ENCODE measurements at regions not wholly inside any gene's neighbourhood (a gene's known extent, or its start where the extent isn't known, plus 50 kb on each side); places are given as distances from the start of the nearest gene placed in this dataset.

GRCh38 chr5:38660194-38660668 is 103.8 kb upstream of the LIFR start:
- H3K27ac ChIP-seq: no peak overlapping the region
- no peak overlapping the region for H3K9ac ChIP-seq
- no peaks in the 10 kb centered on the region for H3K27me3 ChIP-seq
- H3K4me2 ChIP-seq: no peak overlapping the region
- H4K20me1 ChIP-seq: no peaks in the 10 kb centered on the region
- no peaks in the 10 kb centered on the region for H3K9me3 ChIP-seq
- no peak for TF ChIP-seq Cebpa-rat (IDR thresholded peaks at IDR 0.05)
- H3K4me1 ChIP-seq: no peaks in the 10 kb centered on the region
- H3K36me3 ChIP-seq: no peaks in the 10 kb centered on the region
- H3K4me3 ChIP-seq: no peak overlapping the region

DNA sequence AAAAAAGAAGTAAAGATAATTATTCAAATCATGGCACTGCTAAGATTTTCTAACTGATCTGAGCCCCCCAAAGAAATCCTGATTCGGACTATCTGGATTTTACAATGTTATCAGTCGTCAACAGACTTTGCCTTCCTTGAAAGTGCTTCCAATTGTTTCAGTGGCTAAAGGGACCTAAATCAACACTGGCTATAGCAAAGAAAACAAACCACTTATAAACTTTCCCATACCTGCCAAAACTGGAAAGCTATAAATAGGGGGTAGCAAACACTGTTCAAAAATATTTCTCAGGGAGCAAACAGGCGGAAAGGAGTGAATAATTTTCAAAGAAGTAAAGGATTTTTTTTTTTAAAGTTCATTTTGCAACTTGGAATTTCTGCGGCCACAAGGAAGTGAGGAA is 105.6 kb upstream of the LIFR start:
- Histone ChIP-seq H3K9me3 (no peaks in the 10 kb centered on the region), H3K4me3 (no peak overlapping the region), H3K4me2 (no peak overlapping the region), H3K9ac (no peak overlapping the region), H3K27me3 (no peaks in the 10 kb centered on the region), H3K4me1 (no peaks in the 10 kb centered on the region), H3K27ac (no peak overlapping the region), H4K20me1 (no peaks in the 10 kb centered on the region), H3K36me3 (no peaks in the 10 kb centered on the region)
- no peak for TF ChIP-seq Cebpa-rat (IDR thresholded peaks at IDR 0.05)

- TF ChIP-seq Cebpa-rat (IDR thresholded peaks at IDR 0.05): no peak
Measured at GRCh38 chr5:38663249-38663648, 106.8 kb upstream of the LIFR start.

GRCh38 chr5:38666668-38667498 is 110.4 kb upstream of the LIFR start:
- H3K4me2 ChIP-seq: no peak overlapping the region

More at GRCh38 chr5:38663249-38663648, 106.8 kb upstream of the LIFR start:
- Histone ChIP-seq H3K36me3 (no peaks in the 10 kb centered on the region), H3K4me1 (no peaks in the 10 kb centered on the region), H4K20me1 (no peaks in the 10 kb centered on the region), H3K4me2 (no peak overlapping the region), H3K9me3 (no peaks in the 10 kb centered on the region), H3K27me3 (no peaks in the 10 kb centered on the region), H3K4me3 (no peak overlapping the region), H3K9ac (no peak overlapping the region), H3K27ac (no peak overlapping the region)

GRCh38 chr5:38667499-38667776 is 111.0 kb upstream of the LIFR start:
- Histone ChIP-seq H3K4me2 (no peak overlapping the region), H3K27me3 (no peaks in the 10 kb centered on the region), H4K20me1 (no peaks in the 10 kb centered on the region), H3K36me3 (no peaks in the 10 kb centered on the region), H3K9me3 (no peaks in the 10 kb centered on the region), H3K4me1 (no peaks in the 10 kb centered on the region), H3K9ac (no peak overlapping the region), H3K27ac (no peak overlapping the region), H3K4me3 (no peak overlapping the region)
- no peak for TF ChIP-seq Cebpa-rat (IDR thresholded peaks at IDR 0.05)

More at GRCh38 chr5:38666668-38667498, 110.4 kb upstream of the LIFR start:
- no peak overlapping the region for H3K4me3 ChIP-seq
- H3K4me1 ChIP-seq: no peaks in the 10 kb centered on the region
- H3K27ac ChIP-seq: no peak overlapping the region
- no peaks in the 10 kb centered on the region for H3K9me3 ChIP-seq
- H3K9ac ChIP-seq: no peak overlapping the region
- H3K36me3 ChIP-seq: no peaks in the 10 kb centered on the region
- TF ChIP-seq Cebpa-rat (IDR thresholded peaks at IDR 0.05): no peak
- H3K27me3 ChIP-seq: no peaks in the 10 kb centered on the region
- no peaks in the 10 kb centered on the region for H4K20me1 ChIP-seq

DNA sequence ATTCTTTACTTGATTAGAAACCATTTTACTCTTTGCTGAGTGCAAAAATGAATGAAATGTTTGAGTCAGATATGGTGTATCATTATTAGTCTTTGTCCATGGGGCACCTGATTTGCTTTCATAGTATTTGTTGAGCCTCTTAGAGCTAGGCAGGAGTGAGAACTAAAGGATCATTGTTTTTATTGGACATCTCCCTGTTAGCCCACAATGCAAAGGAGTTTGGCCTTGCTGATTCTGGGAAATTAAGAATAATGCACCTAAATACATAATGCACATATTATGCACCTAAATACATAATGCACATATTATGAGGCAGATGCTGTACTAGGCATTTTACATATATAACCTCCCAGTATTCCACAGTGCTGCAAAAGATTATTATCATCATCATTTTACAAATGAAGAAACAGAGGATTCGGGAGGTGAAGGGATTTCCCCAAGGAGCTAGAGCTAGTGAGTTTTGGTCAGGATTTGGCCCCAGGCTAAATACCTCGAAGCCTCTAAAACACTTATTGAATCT is 113.0 kb upstream of the LIFR start:
- Histone ChIP-seq H3K27me3 (no peaks in the 10 kb centered on the region), H3K4me1 (no peaks in the 10 kb centered on the region), H4K20me1 (no peaks in the 10 kb centered on the region), H3K36me3 (no peaks in the 10 kb centered on the region), H3K27ac (no peak overlapping the region), H3K4me3 (no peak overlapping the region), H3K9me3 (no peaks in the 10 kb centered on the region), H3K9ac (no peak overlapping the region), H3K4me2 (no peak overlapping the region)
- TF ChIP-seq Cebpa-rat (IDR thresholded peaks at IDR 0.05): no peak

DNA sequence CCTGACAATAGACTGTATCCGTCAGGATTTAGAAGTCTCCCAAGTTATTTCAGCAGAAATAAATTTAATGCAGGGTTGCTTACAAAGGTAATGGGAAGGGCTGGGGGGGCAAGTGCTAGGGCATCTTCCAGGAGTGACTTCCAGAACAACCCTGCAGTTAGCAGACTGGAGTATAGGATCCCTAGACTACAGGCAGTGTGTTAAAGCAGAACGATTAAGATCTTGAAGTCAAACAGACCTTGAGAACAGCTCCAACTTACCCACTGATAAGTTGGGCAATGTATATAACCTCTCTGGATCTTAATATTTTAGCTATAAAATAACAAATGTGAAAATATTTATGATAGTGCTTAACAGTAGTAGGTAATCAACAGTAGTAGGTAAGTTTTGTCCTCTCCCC is 113.6 kb upstream of the LIFR start:
- H3K4me2 ChIP-seq: no peak overlapping the region
- no peaks in the 10 kb centered on the region for H3K4me1 ChIP-seq
- H3K9me3 ChIP-seq: no peaks in the 10 kb centered on the region
- H3K36me3 ChIP-seq: no peaks in the 10 kb centered on the region
- no peak for TF ChIP-seq Cebpa-rat (IDR thresholded peaks at IDR 0.05)
- no peaks in the 10 kb centered on the region for H4K20me1 ChIP-seq
- H3K9ac ChIP-seq: no peak overlapping the region
- H3K27me3 ChIP-seq: no peaks in the 10 kb centered on the region
- H3K4me3 ChIP-seq: no peak overlapping the region
- no peak overlapping the region for H3K27ac ChIP-seq

DNA sequence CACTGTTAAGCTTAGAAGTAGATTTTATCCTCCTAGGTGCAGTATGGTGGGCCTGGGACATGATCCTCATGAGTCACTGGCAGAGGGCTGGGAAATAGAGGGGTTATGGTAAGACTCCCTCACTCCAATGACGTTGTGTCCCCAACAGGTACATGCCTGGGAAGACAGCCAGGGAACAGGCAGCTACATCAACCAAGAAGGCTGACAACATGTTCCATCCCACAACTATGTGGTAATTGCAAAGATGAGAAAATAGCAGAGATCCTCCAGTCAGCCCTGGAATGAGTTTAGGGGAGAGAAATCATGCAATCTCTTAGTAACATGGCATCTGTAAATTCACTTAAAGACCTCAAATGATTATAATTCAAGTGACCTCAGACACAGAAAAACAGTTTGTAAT is 114.4 kb upstream of the LIFR start:
- Histone ChIP-seq H4K20me1 (no peaks in the 10 kb centered on the region), H3K4me1 (no peaks in the 10 kb centered on the region), H3K36me3 (no peaks in the 10 kb centered on the region), H3K27me3 (no peaks in the 10 kb centered on the region), H3K9me3 (peaks cover 3% of the 10 kb centered on the region; the same call in 1 of the 2 replicates), H3K27ac (no peak overlapping the region), H3K9ac (no peak overlapping the region), H3K4me2 (no peak overlapping the region), H3K4me3 (no peak overlapping the region)
- no peak for TF ChIP-seq Cebpa-rat (IDR thresholded peaks at IDR 0.05)

DNA sequence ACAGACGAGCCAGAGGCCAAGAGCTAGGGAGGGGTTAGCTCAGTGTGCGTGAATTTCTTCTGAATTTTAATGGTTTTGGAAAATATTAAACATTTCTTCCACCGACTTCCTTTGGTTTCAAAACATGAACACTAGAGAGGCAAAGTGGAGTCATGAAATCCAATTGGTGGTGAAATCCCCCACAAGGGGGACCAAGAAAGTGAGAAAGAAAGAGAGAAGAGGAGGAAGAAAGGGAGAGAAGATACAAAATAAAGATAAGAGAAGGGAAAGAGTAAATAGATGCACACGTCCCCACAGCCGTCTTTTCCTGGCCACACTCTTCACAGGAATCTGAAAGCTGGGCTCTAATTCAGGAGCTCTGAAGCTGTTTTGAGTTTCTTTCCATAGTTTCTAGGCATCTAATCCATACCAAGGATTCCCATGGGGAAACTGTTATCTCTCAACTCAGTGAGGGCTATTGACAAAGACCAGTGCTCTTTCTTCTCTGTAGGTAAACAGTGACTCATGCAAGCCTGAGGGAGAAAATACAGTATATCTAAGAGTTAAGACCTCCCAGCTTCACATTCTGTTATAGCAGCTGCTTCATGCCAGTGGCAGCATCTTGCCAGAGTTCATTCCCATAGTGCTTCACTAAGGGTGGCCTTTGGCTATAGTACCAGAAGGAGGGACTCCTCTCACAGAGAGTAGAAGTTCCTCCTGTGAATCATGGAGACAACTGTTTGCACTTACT is 115.8 kb upstream of the LIFR start:
- H3K9me3 ChIP-seq: peaks cover 3% of the 10 kb centered on the region; the same call in 1 of the 2 replicates
- no peaks in the 10 kb centered on the region for H3K36me3 ChIP-seq
- H3K4me2 ChIP-seq: no peak overlapping the region
- no peak overlapping the region for H3K27ac ChIP-seq
- H4K20me1 ChIP-seq: no peaks in the 10 kb centered on the region
- no peaks in the 10 kb centered on the region for H3K4me1 ChIP-seq
- H3K9ac ChIP-seq: no peak overlapping the region
- no peaks in the 10 kb centered on the region for H3K27me3 ChIP-seq
- no peak overlapping the region for H3K4me3 ChIP-seq
- no peak for TF ChIP-seq Cebpa-rat (IDR thresholded peaks at IDR 0.05)

DNA sequence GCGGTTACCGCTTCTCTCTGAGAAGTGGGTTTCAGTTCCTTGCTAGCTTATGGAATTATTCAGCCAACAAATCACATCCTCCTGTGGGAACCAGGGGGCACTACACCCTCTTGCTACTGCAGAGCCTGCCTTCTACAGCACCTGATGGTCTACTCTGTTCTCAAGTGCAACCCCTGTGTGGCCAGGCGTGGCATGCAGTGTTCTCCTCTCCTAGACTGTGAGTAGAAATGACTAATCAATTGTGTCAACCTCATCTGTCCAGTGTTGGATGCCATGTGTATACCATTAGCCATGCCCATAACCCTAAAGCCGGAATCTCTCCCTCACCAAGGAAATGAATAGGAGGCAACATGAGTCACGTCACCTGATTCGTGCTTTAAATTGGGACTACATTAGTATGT is 117.2 kb upstream of the LIFR start:
- no peaks in the 10 kb centered on the region for H3K4me1 ChIP-seq

More for the DNA sequence above, 117.2 kb upstream of the LIFR start:
- Histone ChIP-seq H3K9ac (no peak overlapping the region), H3K9me3 (peaks cover 3% of the 10 kb centered on the region; the same call in 1 of the 2 replicates), H4K20me1 (no peaks in the 10 kb centered on the region), H3K4me3 (no peak overlapping the region), H3K36me3 (no peaks in the 10 kb centered on the region), H3K4me2 (no peak overlapping the region), H3K27ac (no peak overlapping the region), H3K27me3 (no peaks in the 10 kb centered on the region)
- TF ChIP-seq Cebpa-rat (IDR thresholded peaks at IDR 0.05): no peak
